ENCODE measurements at regions not wholly inside any gene's neighbourhood (a gene's known extent, or its start where the extent isn't known, plus 50 kb on each side); places are given as distances from the start of the nearest gene placed in this dataset.

DNA sequence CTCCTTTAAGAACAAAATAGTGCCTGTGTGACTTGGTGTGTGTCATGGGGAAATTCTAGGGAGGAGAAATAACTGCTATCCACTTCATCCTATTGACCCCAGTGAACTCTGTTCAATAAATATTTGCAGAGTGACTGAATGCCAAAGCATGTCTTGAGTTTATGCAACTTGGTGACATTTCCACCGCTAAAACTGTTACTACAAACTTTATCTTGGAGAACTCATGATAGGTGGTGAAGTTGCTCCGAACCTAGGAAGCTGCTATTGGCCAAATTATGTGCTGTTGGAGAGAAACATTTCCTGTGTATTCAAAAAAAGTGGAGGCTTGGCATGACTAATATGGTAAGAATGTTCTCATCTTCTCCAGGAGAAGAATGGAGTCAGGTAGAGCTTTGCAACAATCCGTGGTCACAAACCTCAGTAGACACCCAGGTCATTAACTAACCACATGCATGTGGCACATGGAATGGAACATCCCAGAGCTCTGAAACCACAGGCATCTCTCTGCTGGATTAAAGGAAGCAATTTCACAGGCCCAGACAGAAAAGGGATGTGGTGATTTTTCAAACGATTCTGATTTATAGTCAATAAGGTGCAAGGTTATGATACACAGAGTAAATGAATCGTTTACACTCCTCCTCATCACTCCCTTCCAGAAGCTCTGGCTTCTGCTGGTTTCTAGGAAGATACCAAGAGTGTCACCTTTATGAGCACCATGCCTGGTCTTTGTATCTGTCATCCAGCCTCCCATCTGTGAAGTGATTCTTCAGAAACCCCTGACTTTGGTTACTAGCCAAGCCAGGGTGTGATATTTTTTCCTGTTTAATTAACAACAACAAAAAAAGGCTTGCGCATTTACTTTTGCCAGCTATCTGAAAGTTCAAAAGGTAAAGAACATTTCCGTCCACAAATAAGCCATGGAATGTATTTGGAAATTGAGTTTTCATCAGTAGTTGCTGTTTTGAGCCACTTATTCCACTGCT lies 361.1 kb downstream of the TGFB2 start:
- H3K27ac Mint-ChIP-seq (ENCODE audit: unreplicated experiment) = no peak overlapping the region

DNA sequence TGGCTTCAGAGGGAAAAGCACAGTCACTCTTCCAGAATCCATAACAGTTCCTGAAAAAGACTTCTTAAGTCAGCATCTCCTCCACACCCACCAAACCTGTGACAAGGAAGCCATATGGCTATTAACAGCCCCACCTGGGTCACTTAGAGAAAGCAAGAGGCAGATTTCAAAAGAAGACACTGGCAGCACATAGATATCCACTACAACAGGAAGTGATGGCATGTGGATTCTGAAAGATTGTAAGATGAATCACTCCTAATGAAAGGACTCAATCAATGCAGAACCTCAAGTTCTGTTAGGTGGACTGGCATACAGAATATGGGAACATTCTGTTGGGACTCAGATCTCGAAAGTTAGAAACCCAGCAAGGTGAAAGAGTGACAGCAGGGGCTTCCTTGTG lies 365.9 kb downstream of the TGFB2 start:
- TF ChIP-seq, protein P1, sequence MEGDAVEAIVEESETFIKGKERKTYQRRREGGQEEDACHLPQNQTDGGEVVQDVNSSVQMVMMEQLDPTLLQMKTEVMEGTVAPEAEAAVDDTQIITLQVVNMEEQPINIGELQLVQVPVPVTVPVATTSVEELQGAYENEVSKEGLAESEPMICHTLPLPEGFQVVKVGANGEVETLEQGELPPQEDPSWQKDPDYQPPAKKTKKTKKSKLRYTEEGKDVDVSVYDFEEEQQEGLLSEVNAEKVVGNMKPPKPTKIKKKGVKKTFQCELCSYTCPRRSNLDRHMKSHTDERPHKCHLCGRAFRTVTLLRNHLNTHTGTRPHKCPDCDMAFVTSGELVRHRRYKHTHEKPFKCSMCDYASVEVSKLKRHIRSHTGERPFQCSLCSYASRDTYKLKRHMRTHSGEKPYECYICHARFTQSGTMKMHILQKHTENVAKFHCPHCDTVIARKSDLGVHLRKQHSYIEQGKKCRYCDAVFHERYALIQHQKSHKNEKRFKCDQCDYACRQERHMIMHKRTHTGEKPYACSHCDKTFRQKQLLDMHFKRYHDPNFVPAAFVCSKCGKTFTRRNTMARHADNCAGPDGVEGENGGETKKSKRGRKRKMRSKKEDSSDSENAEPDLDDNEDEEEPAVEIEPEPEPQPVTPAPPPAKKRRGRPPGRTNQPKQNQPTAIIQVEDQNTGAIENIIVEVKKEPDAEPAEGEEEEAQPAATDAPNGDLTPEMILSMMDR (IDR thresholded peaks at IDR 0.05; ENCODE audit: partially characterized antibody, unreplicated experiment) = no peak
- no peak for DNase-seq
- peaks cover 2% of the 10 kb centered on the region for H3K27me3 Mint-ChIP-seq (ENCODE audit: unreplicated experiment)
- no peak overlapping the region for H3K27ac Mint-ChIP-seq (ENCODE audit: unreplicated experiment)
- H3K4me3 Mint-ChIP-seq (ENCODE audit: unreplicated experiment) = no peak overlapping the region
- peaks cover 1% of the 10 kb centered on the region for H3K4me1 Mint-ChIP-seq (ENCODE audit: low read depth, unreplicated experiment)
- peaks cover 3% of the 10 kb centered on the region for H3K9me3 Mint-ChIP-seq (ENCODE audit: unreplicated experiment)
- no peaks in the 10 kb centered on the region for H3K36me3 Mint-ChIP-seq (ENCODE audit: unreplicated experiment)

More for the DNA sequence above, 361.1 kb downstream of the TGFB2 start:
- Mint-ChIP-seq H3K4me1 (ENCODE audit: low read depth, unreplicated experiment) (peaks cover 1% of the 10 kb centered on the region), H3K27me3 (ENCODE audit: unreplicated experiment) (peaks cover 2% of the 10 kb centered on the region), H3K4me3 (ENCODE audit: unreplicated experiment) (no peak overlapping the region), H3K36me3 (ENCODE audit: unreplicated experiment) (no peaks in the 10 kb centered on the region), H3K9me3 (ENCODE audit: unreplicated experiment) (no peaks in the 10 kb centered on the region)
- DNase-seq = no peak
- TF ChIP-seq, protein P1 (IDR thresholded peaks at IDR 0.05; ENCODE audit: partially characterized antibody, unreplicated experiment) = no peak

DNA sequence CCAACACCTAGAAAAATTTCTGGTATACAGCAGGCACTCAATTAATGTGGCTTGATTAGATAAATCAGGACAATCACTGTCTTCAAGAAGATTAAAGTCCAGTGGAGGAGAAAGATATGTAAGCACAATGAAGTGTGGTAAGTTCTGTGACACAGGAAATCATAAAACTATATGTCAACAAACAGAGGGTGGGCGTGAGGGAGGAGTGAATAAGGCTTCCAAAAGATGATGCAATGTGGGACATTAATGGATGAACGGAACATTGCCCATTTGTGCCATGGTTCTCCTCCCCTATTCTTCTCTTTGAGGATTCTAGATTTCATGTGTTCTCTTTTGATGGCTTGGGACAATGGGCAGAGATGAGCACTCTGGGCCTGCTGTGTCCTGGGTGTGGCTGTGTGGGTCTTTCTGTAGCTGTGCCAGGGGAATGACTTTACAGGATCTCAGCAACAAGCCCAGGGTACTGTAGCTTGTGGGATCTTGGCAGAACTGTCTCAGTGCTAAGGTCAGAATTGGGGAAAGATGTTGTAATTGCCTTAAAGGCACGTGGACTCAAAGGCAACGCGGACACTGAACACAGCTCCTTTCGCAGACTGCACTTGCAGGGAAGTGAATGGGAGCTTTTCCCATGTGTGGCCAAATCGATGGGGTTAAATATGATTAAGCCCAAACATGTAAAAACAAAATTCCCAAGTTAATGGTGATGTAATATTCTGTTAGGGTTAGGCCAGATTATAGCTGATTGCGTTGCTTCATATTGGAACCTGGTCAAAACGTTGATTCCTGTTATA lies 366.9 kb downstream of the TGFB2 start:
- Mint-ChIP-seq H3K36me3 (ENCODE audit: unreplicated experiment) (no peaks in the 10 kb centered on the region), H3K27me3 (ENCODE audit: unreplicated experiment) (peaks cover 2% of the 10 kb centered on the region), H3K27ac (ENCODE audit: unreplicated experiment) (no peak overlapping the region), H3K4me1 (ENCODE audit: low read depth, unreplicated experiment) (peaks cover 1% of the 10 kb centered on the region), H3K9me3 (ENCODE audit: unreplicated experiment) (peaks cover 3% of the 10 kb centered on the region), H3K4me3 (ENCODE audit: unreplicated experiment) (no peak overlapping the region)
- TF ChIP-seq, protein P1 (IDR thresholded peaks at IDR 0.05; ENCODE audit: partially characterized antibody, unreplicated experiment) = no peak
- no peak for DNase-seq

DNA sequence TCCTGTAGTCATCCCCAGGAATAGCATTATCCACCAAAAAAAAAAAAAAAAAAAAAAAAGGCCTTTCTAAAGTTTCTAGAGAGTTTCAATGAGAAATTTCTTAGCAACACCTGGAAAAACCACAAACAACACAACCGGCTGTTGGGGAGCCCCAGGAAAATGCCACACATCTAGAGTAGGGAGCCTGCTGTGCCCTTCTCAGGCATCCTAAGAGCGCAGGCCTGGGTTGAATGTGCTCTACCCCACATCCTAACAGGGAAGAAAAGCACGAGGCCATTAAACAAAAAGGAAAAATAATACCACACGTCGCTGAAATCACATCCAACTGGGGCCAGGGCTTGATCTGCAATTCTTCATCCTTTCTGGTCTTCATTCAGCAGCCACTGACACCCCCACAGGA lies 367.5 kb downstream of the TGFB2 start:
- no peak for DNase-seq

More for the DNA sequence above, 367.5 kb downstream of the TGFB2 start:
- Mint-ChIP-seq H3K27ac (ENCODE audit: unreplicated experiment) (no peak overlapping the region), H3K4me3 (ENCODE audit: unreplicated experiment) (no peak overlapping the region), H3K4me1 (ENCODE audit: low read depth, unreplicated experiment) (peaks cover 1% of the 10 kb centered on the region), H3K9me3 (ENCODE audit: unreplicated experiment) (peaks cover 3% of the 10 kb centered on the region), H3K36me3 (ENCODE audit: unreplicated experiment) (no peaks in the 10 kb centered on the region), H3K27me3 (ENCODE audit: unreplicated experiment) (peaks cover 2% of the 10 kb centered on the region)
- TF ChIP-seq, protein P1 (IDR thresholded peaks at IDR 0.05; ENCODE audit: partially characterized antibody, unreplicated experiment) = no peak
